NCI-H187 treated with DMSO at 0.1 percent for 48 hours (cell line): ENCODE measurements at regions not wholly inside any gene's neighbourhood (a gene's known extent, or its start where the extent isn't known, plus 50 kb on each side); places are given as distances from the start of the nearest gene placed in this dataset.

Experiments
- DNase-seq: peaks from one replicate; lab custom pipeline; 2025; lab: John Stamatoyannopoulos, UW

DNA sequence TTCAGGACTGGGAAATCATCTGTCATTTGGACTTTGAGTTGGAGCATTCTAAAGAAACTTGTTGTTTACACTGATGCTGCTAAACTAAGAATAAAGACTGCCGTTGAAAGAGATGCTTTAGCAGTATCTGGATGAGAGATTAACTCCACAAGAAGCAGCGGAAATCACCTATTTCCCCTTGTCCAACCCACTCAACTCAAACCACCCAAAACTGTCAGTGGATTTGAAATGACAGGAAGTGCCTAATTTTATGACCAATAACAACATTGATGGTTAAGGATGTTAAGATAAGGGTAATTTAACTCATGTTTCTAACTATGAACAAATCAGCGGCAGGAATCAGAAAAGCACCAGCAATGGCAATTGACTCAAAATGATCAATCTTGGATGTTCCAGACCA lies 110.8 kb upstream of the NR2F2 start:
- no peak for DNase-seq

- DNase-seq, result no peak
Measured at GRCh38 chr15:96220657-96221056, 109.8 kb upstream of the NR2F2 start.

GRCh38 chr15:96222981-96223380 lies 107.5 kb upstream of the NR2F2 start:
- DNase-seq, result no peak

- no peak for DNase-seq
Measured at GRCh38 chr15:96223939-96224338, 106.6 kb upstream of the NR2F2 start.

DNA sequence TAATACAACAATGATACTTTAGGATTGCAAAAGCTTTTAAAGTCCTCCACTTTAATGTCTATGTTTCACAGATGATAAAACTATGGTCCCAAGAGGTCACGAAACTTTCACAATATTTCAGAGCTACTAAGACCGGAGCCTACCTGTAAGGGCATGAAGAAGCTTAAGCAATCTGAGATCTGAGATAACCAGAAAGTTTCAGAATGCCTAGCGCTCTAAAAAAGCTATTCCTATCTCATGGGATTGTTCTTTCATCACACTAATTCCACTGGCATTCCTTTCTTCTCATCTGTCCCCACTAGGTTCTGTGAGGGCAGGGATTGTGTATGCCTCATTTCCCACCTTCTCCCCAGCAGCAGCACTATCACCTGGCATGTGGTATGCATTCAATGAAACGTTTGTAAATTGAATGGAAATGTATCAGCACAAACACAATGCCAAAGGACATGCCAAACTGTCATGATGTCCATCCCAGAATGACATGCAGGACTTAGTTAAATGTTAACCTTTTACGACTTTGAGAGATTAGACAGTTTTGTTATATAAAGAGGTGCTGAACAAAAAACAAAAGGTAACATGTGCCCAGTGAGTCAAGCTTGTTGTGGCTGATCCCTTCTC lies 104.7 kb upstream of the NR2F2 start:
- no peak for DNase-seq

- DNase-seq, result no peak
Measured at GRCh38 chr15:96230526-96231181, 99.8 kb upstream of the NR2F2 start.

GRCh38 chr15:96232335-96232734 lies 98.2 kb upstream of the NR2F2 start:
- no peak for DNase-seq

GRCh38 chr15:96234109-96234892 lies 96.2 kb upstream of the NR2F2 start:
- DNase-seq, result no peak

GRCh38 chr15:96237002-96237401 lies 93.5 kb upstream of the NR2F2 start:
- no peak for DNase-seq

- no peak for DNase-seq
Measured at GRCh38 chr15:96242761-96243160, 87.7 kb upstream of the NR2F2 start.

GRCh38 chr15:96243701-96244100 lies 86.8 kb upstream of the NR2F2 start:
- no peak for DNase-seq

DNA sequence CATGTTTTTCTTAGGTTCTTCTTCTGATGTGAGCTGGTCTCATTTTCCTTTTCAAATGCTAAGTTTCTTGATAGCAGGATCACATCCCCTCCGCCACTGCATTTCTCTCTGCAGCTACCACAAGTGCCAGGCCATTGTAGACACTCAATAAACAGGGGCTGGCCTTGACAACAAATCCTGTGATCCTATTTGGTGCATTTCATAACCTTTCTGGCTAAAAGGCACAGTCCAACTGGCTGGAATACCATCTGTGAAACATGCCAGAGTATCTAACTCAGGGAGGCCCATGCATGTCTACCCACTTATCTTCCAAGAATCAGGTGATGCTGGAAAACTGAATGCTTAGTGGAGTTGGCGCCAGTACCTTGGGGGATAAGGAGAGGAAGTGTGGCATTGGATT lies 85.2 kb upstream of the NR2F2 start:
- no peak for DNase-seq

DNA sequence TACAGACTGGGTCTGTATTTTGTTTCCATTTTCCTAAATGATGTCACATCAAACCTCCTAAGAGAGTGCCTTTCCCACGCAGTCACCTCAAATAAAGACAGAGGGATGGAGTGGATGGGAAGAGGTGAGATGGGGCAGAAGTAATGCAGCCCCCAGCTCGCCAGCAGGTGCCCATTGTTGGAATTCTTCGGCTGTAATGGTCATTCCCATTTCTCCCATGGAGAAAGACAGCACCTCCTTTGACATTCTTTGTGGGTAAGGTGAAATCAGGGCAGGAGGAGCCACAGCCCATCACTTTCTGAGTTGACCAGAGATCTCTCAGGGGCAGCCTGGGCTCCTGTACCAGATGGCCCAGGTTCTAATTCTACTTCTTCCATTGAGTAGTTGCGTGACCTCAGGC lies 84.4 kb upstream of the NR2F2 start:
- DNase-seq, result no peak

GRCh38 chr15:96247621-96248305 lies 82.7 kb upstream of the NR2F2 start:
- DNase-seq, result no peak

DNA sequence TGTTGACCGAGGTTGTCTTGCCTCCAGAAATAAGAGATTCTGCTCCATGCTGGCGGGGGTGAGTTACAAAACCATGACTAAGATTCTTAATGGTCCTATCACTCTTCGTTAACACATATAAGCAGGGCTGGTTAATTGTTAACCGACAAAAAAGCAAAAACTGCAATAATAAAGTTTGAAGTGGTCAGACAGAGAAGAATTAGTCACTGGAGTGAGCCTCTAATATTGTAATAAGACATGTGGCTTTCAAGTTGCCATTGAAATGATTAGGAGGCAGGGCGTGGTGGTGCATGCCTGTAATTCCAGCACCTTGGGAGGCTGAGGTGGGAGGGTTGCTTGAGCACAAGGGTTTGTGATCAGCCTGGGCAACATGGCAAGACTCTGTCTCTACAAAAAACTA lies 78.4 kb upstream of the NR2F2 start:
- DNase-seq, result no peak

GRCh38 chr15:96253006-96253747 lies 77.3 kb upstream of the NR2F2 start:
- no peak for DNase-seq

GRCh38 chr15:96254173-96254572 lies 76.3 kb upstream of the NR2F2 start:
- DNase-seq, result no peak

DNA sequence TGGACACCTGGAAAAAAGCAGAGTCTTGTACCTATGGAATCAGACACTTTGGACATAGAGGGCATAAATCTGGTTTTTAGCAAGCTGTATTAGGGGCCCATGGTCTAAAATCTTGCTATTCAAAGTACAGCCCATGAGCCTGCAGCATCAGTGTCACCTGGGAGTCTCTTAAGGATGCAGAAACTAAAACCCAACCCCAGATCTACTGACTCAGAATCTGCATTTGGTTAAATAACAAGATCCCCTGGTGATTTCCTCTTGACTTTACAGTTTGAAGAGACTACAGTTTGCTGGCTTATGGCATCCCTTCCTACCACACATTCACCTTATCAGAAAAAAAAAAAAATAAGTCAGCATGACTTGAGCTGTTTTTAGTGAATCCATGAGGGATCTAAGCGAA lies 74.9 kb upstream of the NR2F2 start:
- no peak for DNase-seq

GRCh38 chr15:96261575-96262034 lies 68.9 kb upstream of the NR2F2 start:
- no peak for DNase-seq

GRCh38 chr15:96262097-96262496 lies 68.4 kb upstream of the NR2F2 start:
- DNase-seq, result no peak

- DNase-seq, result no peak
Measured at GRCh38 chr15:96262549-96263489, 67.7 kb upstream of the NR2F2 start.
